ENCODE measurements at regions not wholly inside any gene's neighbourhood (a gene's known extent, or its start where the extent isn't known, plus 50 kb on each side); places are given as distances from the start of the nearest gene placed in this dataset.

GRCh38 chr7:91512958-91513357 is 248.7 kb downstream of the FZD1 start:
- TF ChIP-seq, protein P1, sequence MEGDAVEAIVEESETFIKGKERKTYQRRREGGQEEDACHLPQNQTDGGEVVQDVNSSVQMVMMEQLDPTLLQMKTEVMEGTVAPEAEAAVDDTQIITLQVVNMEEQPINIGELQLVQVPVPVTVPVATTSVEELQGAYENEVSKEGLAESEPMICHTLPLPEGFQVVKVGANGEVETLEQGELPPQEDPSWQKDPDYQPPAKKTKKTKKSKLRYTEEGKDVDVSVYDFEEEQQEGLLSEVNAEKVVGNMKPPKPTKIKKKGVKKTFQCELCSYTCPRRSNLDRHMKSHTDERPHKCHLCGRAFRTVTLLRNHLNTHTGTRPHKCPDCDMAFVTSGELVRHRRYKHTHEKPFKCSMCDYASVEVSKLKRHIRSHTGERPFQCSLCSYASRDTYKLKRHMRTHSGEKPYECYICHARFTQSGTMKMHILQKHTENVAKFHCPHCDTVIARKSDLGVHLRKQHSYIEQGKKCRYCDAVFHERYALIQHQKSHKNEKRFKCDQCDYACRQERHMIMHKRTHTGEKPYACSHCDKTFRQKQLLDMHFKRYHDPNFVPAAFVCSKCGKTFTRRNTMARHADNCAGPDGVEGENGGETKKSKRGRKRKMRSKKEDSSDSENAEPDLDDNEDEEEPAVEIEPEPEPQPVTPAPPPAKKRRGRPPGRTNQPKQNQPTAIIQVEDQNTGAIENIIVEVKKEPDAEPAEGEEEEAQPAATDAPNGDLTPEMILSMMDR (IDR thresholded peaks at IDR 0.05; ENCODE audit: extremely low read depth, missing control alignments) = no peak
- DNase-seq (ENCODE audit: low spot score) = no peak

DNA sequence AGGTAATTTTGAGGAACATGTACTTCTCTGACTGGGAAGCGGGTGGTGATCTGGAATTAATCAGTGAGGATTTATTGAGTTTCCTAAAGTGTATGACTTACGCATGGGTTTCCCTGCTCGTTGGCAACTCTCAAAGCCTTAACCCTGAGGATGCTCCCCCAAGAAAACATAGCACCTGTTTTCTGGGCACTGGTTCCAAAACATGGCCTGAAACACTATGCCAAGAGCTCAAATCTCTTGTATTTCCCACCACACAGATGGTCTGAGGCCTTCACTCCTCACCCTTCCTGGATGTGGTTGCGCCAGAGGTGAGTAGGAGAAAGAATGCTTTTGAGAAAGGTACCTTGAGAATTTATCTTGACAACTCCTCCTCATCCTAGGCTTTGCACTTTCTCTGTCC is 250.4 kb downstream of the FZD1 start:
- TF ChIP-seq, protein P1 (IDR thresholded peaks at IDR 0.05; ENCODE audit: extremely low read depth, missing control alignments) = no peak
- DNase-seq (ENCODE audit: low spot score) = no peak

DNA sequence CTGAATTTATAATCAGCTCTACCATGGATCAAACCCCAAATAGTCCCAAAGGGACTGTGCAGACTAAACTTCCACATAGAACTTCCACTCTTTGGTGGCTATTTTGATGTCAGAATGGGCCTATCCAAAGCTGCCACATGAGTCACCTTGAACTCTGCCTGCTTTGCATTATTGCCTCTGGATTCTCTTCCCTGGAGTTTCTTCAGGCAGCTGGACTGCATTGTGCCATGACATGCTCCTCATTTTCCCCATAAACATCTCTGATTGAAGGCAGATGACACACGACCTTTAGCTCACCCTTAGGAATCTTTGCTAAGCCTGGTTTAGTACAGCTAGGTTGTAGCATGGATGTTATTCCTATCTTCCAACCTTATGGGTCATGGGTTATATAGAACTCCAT is 251.7 kb downstream of the FZD1 start:
- no peak for DNase-seq (ENCODE audit: low spot score)
- TF ChIP-seq, protein P1 (IDR thresholded peaks at IDR 0.05; ENCODE audit: extremely low read depth, missing control alignments) = no peak

DNA sequence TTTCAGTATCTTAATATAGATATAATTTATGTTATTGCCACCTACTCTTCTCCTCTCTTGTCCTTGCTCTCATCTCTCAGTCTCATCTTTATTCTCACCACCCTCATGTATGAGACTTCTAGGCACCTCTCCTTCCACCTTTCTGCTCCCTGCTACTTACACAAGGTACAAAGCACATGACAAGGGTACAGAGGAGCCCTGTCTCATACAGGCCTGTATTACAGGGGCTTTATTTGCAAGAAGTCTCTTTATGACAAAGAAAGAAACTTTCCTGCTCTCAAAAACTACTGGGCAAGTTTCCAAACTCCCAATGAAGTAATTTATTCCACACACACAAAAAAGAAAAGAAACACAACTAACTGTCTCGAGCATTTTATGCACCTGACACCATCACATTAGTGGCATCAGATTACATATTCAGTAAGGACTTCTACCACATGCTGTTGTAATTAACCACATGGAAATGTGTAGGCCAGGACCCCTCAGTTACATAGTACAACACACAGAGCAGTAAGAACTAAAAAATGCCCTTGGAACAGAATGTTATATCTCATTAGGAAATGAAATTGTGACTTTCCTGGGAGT is 253.1 kb downstream of the FZD1 start:
- DNase-seq (ENCODE audit: low spot score) = no peak

GRCh38 chr7:91518058-91518457 is 253.8 kb downstream of the FZD1 start:
- TF ChIP-seq, protein P1 (IDR thresholded peaks at IDR 0.05; ENCODE audit: extremely low read depth, missing control alignments) = no peak
- no peak for DNase-seq (ENCODE audit: low spot score)

More for the DNA sequence above, 253.1 kb downstream of the FZD1 start:
- TF ChIP-seq, protein P1 (IDR thresholded peaks at IDR 0.05; ENCODE audit: extremely low read depth, missing control alignments) = no peak

- DNase-seq (ENCODE audit: low spot score) = no peak
- TF ChIP-seq, protein P1 (IDR thresholded peaks at IDR 0.05; ENCODE audit: extremely low read depth, missing control alignments) = no peak
Observed at GRCh38 chr7:91519241-91520158, 255.3 kb downstream of the FZD1 start.

DNA sequence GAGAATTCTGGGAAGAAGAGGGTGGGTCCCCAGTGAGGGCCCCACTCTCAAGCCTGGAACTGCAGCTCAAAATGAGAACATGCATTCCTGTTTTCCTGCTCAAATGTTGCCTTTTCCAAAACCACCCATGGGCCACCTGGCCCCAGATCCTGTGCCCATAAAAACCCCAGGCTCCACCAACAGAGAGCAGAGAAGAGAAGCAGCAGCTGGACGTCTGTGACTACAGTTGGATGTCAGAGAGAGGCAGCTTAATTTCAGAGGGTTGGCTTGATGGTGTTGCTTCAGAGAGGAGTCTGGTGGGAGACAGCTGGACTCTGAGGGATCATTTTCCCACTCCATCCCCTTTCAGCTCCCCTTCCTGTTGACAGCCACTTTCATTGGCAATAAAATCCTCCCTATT is 256.4 kb downstream of the FZD1 start:
- no peak for DNase-seq (ENCODE audit: low spot score)
- TF ChIP-seq, protein P1 (IDR thresholded peaks at IDR 0.05; ENCODE audit: extremely low read depth, missing control alignments) = no peak
